Gastroesophageal sphincter (tissue), 4 donors: ENCODE measurements at regions not wholly inside any gene's neighbourhood (a gene's known extent, or its start where the extent isn't known, plus 50 kb on each side); places are given as distances from the start of the nearest gene placed in this dataset.
"Not testable (repeated sequence)": the region's sequence is repeated elsewhere in the genome, so short reads cannot be mapped to it uniquely, and the experiment has no call there.

Source experiments
- ATAC-seq: fragments of 150-250 bp; one replicate; pipeline ENCODE4 v1.9.1; 2016; ENCODE audit warnings: mild to moderate bottlenecking, moderate library complexity
- H3K27ac ChIP-seq, 4 donors: fragments of 200-600 bp; sonication (generic) in 3 of 4; 1 replicate in 3 of 4; 2 replicates in 1 of 4; pipeline ENCODE4 v1.5.1; 2016 to 2019
- H3K27me3 ChIP-seq: fragments of 200-600 bp; sonication (generic); one replicate; pipeline ENCODE4 v1.5.1; 2019
- H3K36me3 ChIP-seq, 2 donors: fragments of 200-600 bp; sonication (generic); one replicate each; pipeline ENCODE4 v1.5.1; 2019; ENCODE audit warnings: control low read depth in 1 of 2
- H3K4me1 ChIP-seq, 3 donors: fragments of 200-600 bp; sonication (generic); 1 replicate in 2 of 3; 2 replicates in 1 of 3; pipeline ENCODE4 v1.5.1; 2016 to 2019; ENCODE audit warnings: control low read depth in 2 of 3
- H3K4me3 ChIP-seq, 2 donors: fragments of 200-600 bp; sonication (generic); one replicate each; pipeline ENCODE4 v1.5.1; 2019; ENCODE audit warnings: mild to moderate bottlenecking in 1 of 2, moderate library complexity in 1 of 2
- H3K9me3 ChIP-seq, 3 donors: fragments of 200-600 bp; sonication (generic); one replicate each; pipeline ENCODE4 v1.5.1; 2017 to 2019; ENCODE audit warnings: control low read depth in 2 of 3
- EP300 ChIP-seq: sonication (generic); formaldehyde crosslinking; IDR thresholded peaks from one replicate; pipeline ENCODE4 v1.6.1; 2017; ENCODE audit warnings: antibody characterized with exemption, mild to moderate bottlenecking
- POLR2A ChIP-seq, 2 donors: fragments of 450-650 bp; IDR thresholded peaks; one replicate each; pipeline ENCODE4 v1.6.1; 2017; ENCODE audit warnings: antibody characterized with exemption in 2 of 2, mild to moderate bottlenecking in 2 of 2, moderate library complexity in 1 of 2
- POLR2AphosphoS5 ChIP-seq: sonication (generic); formaldehyde crosslinking; IDR thresholded peaks from one replicate; pipeline ENCODE4 v1.6.1; 2017; ENCODE audit warnings: antibody characterized with exemption
- WGBS, 2 donors: methylation state at CpG; one replicate each; pipeline ENCODE4 v1.1.5; 2018; ENCODE audit warnings: low coverage in 1 of 2; 5-methylcytosine and 5-hydroxymethylcytosine counted together
- TF ChIP-seq, protein P1 (sequence below), 4 experiments: fragments of 200-600 bp in 2 of 4; fragments of 450-650 bp in 2 of 4; sonication (generic) in 1 of 4; IDR thresholded peaks; one replicate each; pipeline ENCODE4 v1.5.1; 2017 to 2019; ENCODE audit warnings: antibody characterized with exemption in 4 of 4, mild to moderate bottlenecking in 2 of 4, moderate library complexity in 2 of 4

DNA sequence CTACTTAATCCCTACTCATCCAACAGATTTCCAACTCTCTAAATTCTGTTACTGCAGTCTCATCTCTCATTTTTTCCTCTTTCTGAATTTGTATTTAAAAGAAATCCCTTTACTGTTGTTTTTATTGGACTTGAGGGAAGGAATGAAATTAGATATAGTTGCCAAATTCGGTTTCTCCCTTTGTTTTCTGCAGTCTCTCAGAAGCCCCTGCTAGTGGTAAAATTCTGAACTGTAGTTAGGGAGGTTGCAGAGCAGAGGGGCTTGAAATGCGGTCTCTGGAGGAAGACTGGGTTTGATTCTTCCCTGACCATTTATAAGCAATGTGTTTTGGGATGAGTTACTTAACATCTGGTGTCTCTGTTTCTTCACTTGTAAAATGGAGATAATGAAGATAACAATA is 106.3 kb upstream of the TBX18 start:
- Histone ChIP-seq H3K27ac (no peak overlapping the region), H3K9me3 (no peaks in the 10 kb centered on the region), H3K27me3 (no peaks in the 10 kb centered on the region), H3K4me3 (no peak overlapping the region), H3K36me3 (no peaks in the 10 kb centered on the region), H3K4me1 (no peaks in the 10 kb centered on the region)
- WGBS, 2 donors: 69 to 86% methylated on average over 1 to 2 of the region's 2 CpGs
- ATAC-seq: no peak
- TF ChIP-seq, protein P1, sequence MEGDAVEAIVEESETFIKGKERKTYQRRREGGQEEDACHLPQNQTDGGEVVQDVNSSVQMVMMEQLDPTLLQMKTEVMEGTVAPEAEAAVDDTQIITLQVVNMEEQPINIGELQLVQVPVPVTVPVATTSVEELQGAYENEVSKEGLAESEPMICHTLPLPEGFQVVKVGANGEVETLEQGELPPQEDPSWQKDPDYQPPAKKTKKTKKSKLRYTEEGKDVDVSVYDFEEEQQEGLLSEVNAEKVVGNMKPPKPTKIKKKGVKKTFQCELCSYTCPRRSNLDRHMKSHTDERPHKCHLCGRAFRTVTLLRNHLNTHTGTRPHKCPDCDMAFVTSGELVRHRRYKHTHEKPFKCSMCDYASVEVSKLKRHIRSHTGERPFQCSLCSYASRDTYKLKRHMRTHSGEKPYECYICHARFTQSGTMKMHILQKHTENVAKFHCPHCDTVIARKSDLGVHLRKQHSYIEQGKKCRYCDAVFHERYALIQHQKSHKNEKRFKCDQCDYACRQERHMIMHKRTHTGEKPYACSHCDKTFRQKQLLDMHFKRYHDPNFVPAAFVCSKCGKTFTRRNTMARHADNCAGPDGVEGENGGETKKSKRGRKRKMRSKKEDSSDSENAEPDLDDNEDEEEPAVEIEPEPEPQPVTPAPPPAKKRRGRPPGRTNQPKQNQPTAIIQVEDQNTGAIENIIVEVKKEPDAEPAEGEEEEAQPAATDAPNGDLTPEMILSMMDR (IDR thresholded peaks at IDR 0.05): no peak
- TF ChIP-seq EP300: no peak

- H3K27me3 ChIP-seq: no peaks in the 10 kb centered on the region
- ATAC-seq: no peak
- no peaks in the 10 kb centered on the region for H3K36me3 ChIP-seq
- no peaks in the 10 kb centered on the region for H3K4me1 ChIP-seq
- H3K27ac ChIP-seq: no peak overlapping the region
- TF ChIP-seq, protein P1 (IDR thresholded peaks at IDR 0.05): no peak
- TF ChIP-seq POLR2A (IDR thresholded peaks at IDR 0.05) (no peak), EP300 (no peak), POLR2AphosphoS5 (no peak)
- no peak overlapping the region for H3K4me3 ChIP-seq
- no peaks in the 10 kb centered on the region for H3K9me3 ChIP-seq
Measured at GRCh38 chr6:84868149-84868548, 103.8 kb upstream of the TBX18 start.

DNA sequence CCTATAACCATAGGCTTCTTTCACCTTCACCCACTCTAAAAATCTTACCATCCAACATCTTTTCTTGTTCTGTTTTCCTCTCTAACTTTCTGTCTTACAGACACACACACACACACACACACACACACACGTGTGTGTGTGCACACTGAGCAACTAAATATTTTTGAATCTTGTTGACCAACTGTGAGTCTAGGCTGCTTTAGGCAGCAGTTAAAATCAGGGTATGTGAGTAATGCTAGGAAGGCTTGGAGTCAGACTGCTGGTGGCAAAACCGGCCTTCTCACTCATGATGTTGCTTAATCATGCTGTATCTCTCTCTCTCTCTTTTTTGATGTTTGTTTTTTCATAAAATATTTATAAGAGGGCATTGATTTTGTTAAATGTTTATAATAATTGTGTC is 103.1 kb upstream of the TBX18 start:
- no peak overlapping the region for H3K4me3 ChIP-seq
- no peaks in the 10 kb centered on the region for H3K27me3 ChIP-seq
- H3K27ac ChIP-seq: no peak overlapping the region
- WGBS, 2 donors: 66 to 77% methylated on average over 2 of the region's 2 CpGs
- TF ChIP-seq, protein P1 (IDR thresholded peaks at IDR 0.05): no peak
- no peak for ATAC-seq
- no peaks in the 10 kb centered on the region for H3K9me3 ChIP-seq
- no peaks in the 10 kb centered on the region for H3K36me3 ChIP-seq
- no peaks in the 10 kb centered on the region for H3K4me1 ChIP-seq

- no peak for ATAC-seq
Measured at GRCh38 chr6:84866715-84867114, 102.3 kb upstream of the TBX18 start.

DNA sequence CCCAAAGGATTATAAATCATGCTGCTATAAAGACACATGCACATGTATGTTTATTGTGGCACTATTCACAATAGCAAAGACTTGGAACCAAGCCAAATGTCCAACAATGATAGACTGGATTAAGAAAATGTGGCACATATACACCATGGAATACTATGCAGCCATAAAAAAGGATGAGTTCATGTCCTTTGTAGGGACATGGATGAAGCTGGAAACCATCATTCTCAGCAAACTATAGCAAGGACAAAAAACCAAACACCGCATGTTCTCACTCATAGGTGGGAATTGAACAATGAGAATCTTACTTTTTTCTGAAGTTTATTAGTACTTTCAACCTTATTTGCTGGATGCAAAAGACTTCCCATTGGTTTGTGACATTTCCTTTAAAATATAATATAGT is 101.0 kb upstream of the TBX18 start:
- H3K27me3 ChIP-seq, H3K4me3 ChIP-seq, H3K9me3 ChIP-seq, H3K4me1 ChIP-seq, H3K27ac ChIP-seq, ATAC-seq, H3K36me3 ChIP-seq: not testable (repeated sequence)
- WGBS, 2 donors: 100% methylated on average over 1 of the region's 1 CpG

More at GRCh38 chr6:84866715-84867114, 102.3 kb upstream of the TBX18 start:
- WGBS, 2 donors: 50% methylated on average over 1 of the region's 1 CpG
- no peaks in the 10 kb centered on the region for H3K4me1 ChIP-seq
- no peaks in the 10 kb centered on the region for H3K9me3 ChIP-seq
- no peak overlapping the region for H3K27ac ChIP-seq
- no peak for TF ChIP-seq EP300
- TF ChIP-seq POLR2AphosphoS5: no peak
- TF ChIP-seq, protein P1 (IDR thresholded peaks at IDR 0.05): no peak
- no peak for TF ChIP-seq POLR2A (IDR thresholded peaks at IDR 0.05)
- no peaks in the 10 kb centered on the region for H3K36me3 ChIP-seq
- H3K27me3 ChIP-seq: no peaks in the 10 kb centered on the region
- no peak overlapping the region for H3K4me3 ChIP-seq

GRCh38 chr6:84862843-84863242 is 98.4 kb upstream of the TBX18 start:
- no peak overlapping the region for H3K27ac ChIP-seq
- 40% methylated on average over 1 of the region's 1 CpG for WGBS, 2 donors
- TF ChIP-seq EP300: no peak
- TF ChIP-seq, protein P1 (IDR thresholded peaks at IDR 0.05): no peak
- no peaks in the 10 kb centered on the region for H3K4me1 ChIP-seq
- no peaks in the 10 kb centered on the region for H3K36me3 ChIP-seq
- H3K27me3 ChIP-seq: no peaks in the 10 kb centered on the region
- no peak for ATAC-seq
- H3K4me3 ChIP-seq: no peak overlapping the region
- H3K9me3 ChIP-seq: no peaks in the 10 kb centered on the region
